Mesodermal cell (in vitro differentiated cells): ENCODE measurements at regions not wholly inside any gene's neighbourhood (a gene's known extent, or its start where the extent isn't known, plus 50 kb on each side); places are given as distances from the start of the nearest gene placed in this dataset.
A peak's percentile ranks its signal among the peaks of the same experiment; 100 is the strongest.

Source experiments
- H3K27ac ChIP-seq: 2 replicates; pipeline ENCODE4 v1.7.0; 2013; ENCODE audit warnings: mild to moderate bottlenecking, low read depth, low read length, moderate library complexity; ENCODE audit not compliant: severe bottlenecking
- H3K36me3 ChIP-seq: 2 replicates; pipeline ENCODE4 v1.7.1; 2013; ENCODE audit warnings: mild to moderate bottlenecking, low read length, moderate library complexity; ENCODE audit not compliant: control insufficient read depth, insufficient read depth
- H3K4me1 ChIP-seq: one replicate; pipeline ENCODE4 v1.7.1; 2013; ENCODE audit warnings: mild to moderate bottlenecking, low read length; ENCODE audit not compliant: insufficient read depth, control insufficient read depth, poor library complexity, severe bottlenecking
- H3K4me3 ChIP-seq: 2 replicates; pipeline ENCODE4 v1.7.0; 2013; ENCODE audit warnings: low read length, control low read depth, mild to moderate bottlenecking; ENCODE audit not compliant: insufficient read depth, poor library complexity, severe bottlenecking; ENCODE audit errors: extremely low read depth
- H3K9me3 ChIP-seq: 2 replicates; pipeline ENCODE4 v1.7.1; 2013; ENCODE audit warnings: mild to moderate bottlenecking, low read length, moderate library complexity; ENCODE audit not compliant: control insufficient read depth
- WGBS, 2 experiments: methylation state at CpG; one replicate each; pipeline ENCODE4 v1.1.5; 2013; ENCODE audit warnings: missing lambda C conversion rate in 2 of 2; ENCODE audit not compliant: insufficient coverage in 2 of 2; 5-methylcytosine and 5-hydroxymethylcytosine counted together

- no peaks in the 10 kb centered on the region for H3K36me3 ChIP-seq
- no peaks in the 10 kb centered on the region for H3K9me3 ChIP-seq
- WGBS, 2 experiments: 91 to 98% methylated on average over 3 to 4 of the region's 4 CpGs
- H3K27ac ChIP-seq: no peak overlapping the region
- H3K4me1 ChIP-seq: peaks cover 18% of the 10 kb centered on the region
- H3K4me3 ChIP-seq: no peak overlapping the region
These were observed 343.0 kb upstream of the PODXL start for GRCh38 chr7:131899271-131900030.

- H3K4me3 ChIP-seq: no peak overlapping the region
- H3K36me3 ChIP-seq: no peaks in the 10 kb centered on the region
- H3K27ac ChIP-seq: no peak overlapping the region
- WGBS, 2 experiments: no CpG with 5 or more reads among the region's 3 CpGs
- H3K9me3 ChIP-seq: no peaks in the 10 kb centered on the region
- H3K4me1 ChIP-seq: peaks cover 18% of the 10 kb centered on the region
These were observed 342.0 kb upstream of the PODXL start for GRCh38 chr7:131898418-131898817.

GRCh38 chr7:131897790-131898165 lies 341.4 kb upstream of the PODXL start:
- H3K4me3 ChIP-seq: no peak overlapping the region
- peaks cover 18% of the 10 kb centered on the region for H3K4me1 ChIP-seq
- H3K9me3 ChIP-seq: no peaks in the 10 kb centered on the region
- H3K27ac ChIP-seq: peak overlapping the region; percentile 78
- WGBS, 2 experiments: 53 to 57% methylated on average over 1 to 2 of the region's 2 CpGs
- H3K36me3 ChIP-seq: no peaks in the 10 kb centered on the region

- Histone ChIP-seq H3K9me3 (no peaks in the 10 kb centered on the region), H3K4me3 (no peak overlapping the region), H3K36me3 (no peaks in the 10 kb centered on the region), H3K4me1 (peaks cover 18% of the 10 kb centered on the region), H3K27ac (peak overlapping the region; percentile 78)
- 23 to 34% methylated on average over 5 of the region's 6 CpGs for WGBS, 2 experiments
These were observed 340.8 kb upstream of the PODXL start for GRCh38 chr7:131897016-131897789.

- Histone ChIP-seq H3K4me3 (no peak overlapping the region), H3K36me3 (no peaks in the 10 kb centered on the region), H3K9me3 (no peaks in the 10 kb centered on the region), H3K27ac (peak overlapping the region; percentile 77), H3K4me1 (peaks cover 18% of the 10 kb centered on the region)
- 4 to 13% methylated on average over 5 to 6 of the region's 7 CpGs for WGBS, 2 experiments
These were observed 339.9 kb upstream of the PODXL start for GRCh38 chr7:131896165-131896863.

GRCh38 chr7:131895541-131896164 lies 339.2 kb upstream of the PODXL start:
- Histone ChIP-seq H3K27ac (peak overlapping the region; percentile 77), H3K36me3 (no peaks in the 10 kb centered on the region), H3K4me1 (peaks cover 18% of the 10 kb centered on the region), H3K4me3 (no peak overlapping the region), H3K9me3 (no peaks in the 10 kb centered on the region)
- 53 to 57% methylated on average over 1 to 2 of the region's 2 CpGs for WGBS, 2 experiments

GRCh38 chr7:131893631-131894340 lies 337.4 kb upstream of the PODXL start:
- Histone ChIP-seq H3K27ac (no peak overlapping the region), H3K4me3 (no peak overlapping the region), H3K4me1 (peaks cover 18% of the 10 kb centered on the region), H3K9me3 (no peaks in the 10 kb centered on the region), H3K36me3 (no peaks in the 10 kb centered on the region)
- 86 to 100% methylated on average over 1 of the region's 1 CpG for WGBS, 2 experiments

- H3K9me3 ChIP-seq: no peaks in the 10 kb centered on the region
- no peak overlapping the region for H3K27ac ChIP-seq
- no peak overlapping the region for H3K4me3 ChIP-seq
- 80 to 88% methylated on average over 2 of the region's 6 CpGs for WGBS, 2 experiments
- H3K4me1 ChIP-seq: no peaks in the 10 kb centered on the region
- no peaks in the 10 kb centered on the region for H3K36me3 ChIP-seq
These were observed 333.7 kb upstream of the PODXL start for GRCh38 chr7:131890176-131890575.

GRCh38 chr7:131889572-131890150 lies 333.2 kb upstream of the PODXL start:
- 77 to 94% methylated on average over 2 to 3 of the region's 4 CpGs for WGBS, 2 experiments
- Histone ChIP-seq H3K4me3 (no peak overlapping the region), H3K27ac (no peak overlapping the region), H3K9me3 (no peaks in the 10 kb centered on the region), H3K4me1 (no peaks in the 10 kb centered on the region), H3K36me3 (no peaks in the 10 kb centered on the region)

GRCh38 chr7:131883769-131884168 lies 327.3 kb upstream of the PODXL start:
- Histone ChIP-seq H3K4me3 (no peak overlapping the region), H3K27ac (no peak overlapping the region), H3K9me3 (no peaks in the 10 kb centered on the region), H3K36me3 (no peaks in the 10 kb centered on the region), H3K4me1 (no peaks in the 10 kb centered on the region)
- 88 to 95% methylated on average over 2 of the region's 2 CpGs for WGBS, 2 experiments
